ENCODE measurements at regions not wholly inside any gene's neighbourhood (a gene's known extent, or its start where the extent isn't known, plus 50 kb on each side); places are given as distances from the start of the nearest gene placed in this dataset.

DNA sequence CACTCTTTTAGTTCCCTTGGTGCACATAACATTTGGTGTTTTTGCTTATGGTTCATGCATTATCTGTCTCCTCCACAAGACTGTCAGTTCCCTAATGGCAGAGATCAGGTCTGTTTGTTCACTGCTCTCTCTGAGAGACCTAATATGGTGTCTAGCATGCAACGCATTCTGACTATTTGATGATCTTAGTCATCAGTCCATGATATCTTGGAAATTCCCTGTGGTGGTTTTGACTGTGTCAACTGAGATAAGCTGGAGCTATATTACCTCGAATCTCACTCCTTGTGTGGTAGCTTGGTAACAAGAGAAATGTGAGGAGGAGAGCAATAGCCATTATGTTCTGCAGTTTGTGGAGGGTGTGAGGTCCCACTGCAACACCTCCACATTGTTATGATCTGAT is 229.8 kb downstream of the FRK start:
- TF ChIP-seq POLR2A (IDR thresholded peaks at IDR 0.05; ENCODE audit: borderline replicate concordance, extremely low read depth, insufficient read depth, insufficient read length): no peak
- TF ChIP-seq RAD21 (IDR thresholded peaks at IDR 0.05; ENCODE audit: low read depth): no peak
- TF ChIP-seq SIN3A (IDR thresholded peaks at IDR 0.05; ENCODE audit: low read depth): no peak
- TF ChIP-seq, protein P1, sequence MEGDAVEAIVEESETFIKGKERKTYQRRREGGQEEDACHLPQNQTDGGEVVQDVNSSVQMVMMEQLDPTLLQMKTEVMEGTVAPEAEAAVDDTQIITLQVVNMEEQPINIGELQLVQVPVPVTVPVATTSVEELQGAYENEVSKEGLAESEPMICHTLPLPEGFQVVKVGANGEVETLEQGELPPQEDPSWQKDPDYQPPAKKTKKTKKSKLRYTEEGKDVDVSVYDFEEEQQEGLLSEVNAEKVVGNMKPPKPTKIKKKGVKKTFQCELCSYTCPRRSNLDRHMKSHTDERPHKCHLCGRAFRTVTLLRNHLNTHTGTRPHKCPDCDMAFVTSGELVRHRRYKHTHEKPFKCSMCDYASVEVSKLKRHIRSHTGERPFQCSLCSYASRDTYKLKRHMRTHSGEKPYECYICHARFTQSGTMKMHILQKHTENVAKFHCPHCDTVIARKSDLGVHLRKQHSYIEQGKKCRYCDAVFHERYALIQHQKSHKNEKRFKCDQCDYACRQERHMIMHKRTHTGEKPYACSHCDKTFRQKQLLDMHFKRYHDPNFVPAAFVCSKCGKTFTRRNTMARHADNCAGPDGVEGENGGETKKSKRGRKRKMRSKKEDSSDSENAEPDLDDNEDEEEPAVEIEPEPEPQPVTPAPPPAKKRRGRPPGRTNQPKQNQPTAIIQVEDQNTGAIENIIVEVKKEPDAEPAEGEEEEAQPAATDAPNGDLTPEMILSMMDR (IDR thresholded peaks at IDR 0.05 in 2 of 3, conservative IDR thresholded peaks at IDR 0.05 in 1 of 3; ENCODE audit: borderline replicate concordance in 1 of 3, insufficient read depth in 1 of 3, low read depth in 2 of 3, low read length in 2 of 3): no peak
- TF ChIP-seq POLR2AphosphoS5 (IDR thresholded peaks at IDR 0.05; ENCODE audit: low read depth, low read length): no peak
- TF ChIP-seq, protein P2, sequence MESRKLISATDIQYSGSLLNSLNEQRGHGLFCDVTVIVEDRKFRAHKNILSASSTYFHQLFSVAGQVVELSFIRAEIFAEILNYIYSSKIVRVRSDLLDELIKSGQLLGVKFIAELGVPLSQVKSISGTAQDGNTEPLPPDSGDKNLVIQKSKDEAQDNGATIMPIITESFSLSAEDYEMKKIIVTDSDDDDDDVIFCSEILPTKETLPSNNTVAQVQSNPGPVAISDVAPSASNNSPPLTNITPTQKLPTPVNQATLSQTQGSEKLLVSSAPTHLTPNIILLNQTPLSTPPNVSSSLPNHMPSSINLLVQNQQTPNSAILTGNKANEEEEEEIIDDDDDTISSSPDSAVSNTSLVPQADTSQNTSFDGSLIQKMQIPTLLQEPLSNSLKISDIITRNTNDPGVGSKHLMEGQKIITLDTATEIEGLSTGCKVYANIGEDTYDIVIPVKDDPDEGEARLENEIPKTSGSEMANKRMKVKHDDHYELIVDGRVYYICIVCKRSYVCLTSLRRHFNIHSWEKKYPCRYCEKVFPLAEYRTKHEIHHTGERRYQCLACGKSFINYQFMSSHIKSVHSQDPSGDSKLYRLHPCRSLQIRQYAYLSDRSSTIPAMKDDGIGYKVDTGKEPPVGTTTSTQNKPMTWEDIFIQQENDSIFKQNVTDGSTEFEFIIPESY (IDR thresholded peaks at IDR 0.05; ENCODE audit: extremely low read depth, insufficient replicate concordance, low read length): no peak
- no peak for TF ChIP-seq EZH2 (IDR thresholded peaks at IDR 0.05)
- no peak for TF ChIP-seq EZH2phosphoT487 (IDR thresholded peaks at IDR 0.05; ENCODE audit: borderline replicate concordance)
- TF ChIP-seq EGR1 (IDR thresholded peaks at IDR 0.05; ENCODE audit: low read depth): no peak
- TF ChIP-seq ZFX (IDR thresholded peaks at IDR 0.05): no peak
- no peak for TF ChIP-seq CBX3 (IDR thresholded peaks at IDR 0.05; ENCODE audit: low read depth)
- no peak for TF ChIP-seq ZNF274 (IDR thresholded peaks at IDR 0.05; ENCODE audit: low read depth, low read length)
- no peak for TF ChIP-seq REST (IDR thresholded peaks at IDR 0.05; ENCODE audit: low read depth)
